H1 (cell line): ENCODE measurements at regions not wholly inside any gene's neighbourhood (a gene's known extent, or its start where the extent isn't known, plus 50 kb on each side); places are given as distances from the start of the nearest gene placed in this dataset.

Source experiments
- GABPA ChIP-seq: IDR thresholded peaks from 2 replicates; pipeline ENCODE4 v1.6.1; 2011; ENCODE audit warnings: mild to moderate bottlenecking, low read length, moderate library complexity, borderline replicate concordance; ENCODE audit not compliant: insufficient read depth
- MAFK ChIP-seq: IDR thresholded peaks from 2 replicates; pipeline ENCODE4 v1.6.1; 2012; ENCODE audit warnings: low read depth, mild to moderate bottlenecking, improper control_type of control experiment, low read length
- POLR2A ChIP-seq, 2 experiments: IDR thresholded peaks; 1 replicate in 1 of 2; 2 replicates in 1 of 2; pipeline ENCODE4 v1.6.1; 2011; ENCODE audit warnings: low read depth in 2 of 2, low read length in 2 of 2, mild to moderate bottlenecking in 2 of 2; ENCODE audit errors: control extremely low read depth in 1 of 2
- SP1 ChIP-seq: IDR thresholded peaks from 2 replicates; pipeline ENCODE4 v1.6.1; 2011; ENCODE audit warnings: low read depth, low read length
- TF ChIP-seq, protein P1 (sequence below), 3 experiments: IDR thresholded peaks; 1 replicate in 2 of 3; 2 replicates in 1 of 3; pipeline versions ENCODE4 v1.5.1 to v1.6.1; 2011; ENCODE audit warnings: low read length in 3 of 3, mild to moderate bottlenecking in 3 of 3, inconsistent platforms in 2 of 3, low read depth in 1 of 3, moderate library complexity in 1 of 3; ENCODE audit not compliant: insufficient read depth in 1 of 3; ENCODE audit errors: control extremely low read depth in 1 of 3
- TF ChIP-seq, protein P2 (sequence below): IDR thresholded peaks from 2 replicates; pipeline ENCODE4 v1.6.1; 2012; ENCODE audit warnings: inconsistent platforms
- TF ChIP-seq, protein P3 (sequence below): IDR thresholded peaks from 2 replicates; pipeline ENCODE4 v1.6.1; 2011; ENCODE audit warnings: low read depth, mild to moderate bottlenecking, low read length; ENCODE audit not compliant: insufficient read depth

DNA sequence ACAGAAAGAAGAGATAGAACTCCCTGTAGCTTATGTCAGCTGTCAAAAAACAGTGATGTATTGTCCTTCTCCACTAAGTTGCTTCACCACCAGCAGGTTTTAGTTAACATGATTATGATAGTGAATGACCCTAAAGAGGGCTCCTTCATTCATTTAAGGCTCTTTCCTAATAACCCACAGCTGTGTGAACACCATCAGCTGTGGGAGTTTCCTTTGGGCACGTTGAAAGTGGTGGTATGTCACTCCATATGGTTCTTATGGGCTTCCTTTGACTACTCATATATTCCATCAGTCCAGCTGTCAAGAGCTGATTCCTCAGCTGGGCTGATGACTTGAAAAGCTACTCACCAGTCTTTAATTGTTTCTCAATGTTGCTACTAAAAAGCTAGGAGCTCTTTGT, 210.3 kb downstream of the UBE2E3 start:
- TF ChIP-seq POLR2A (IDR thresholded peaks at IDR 0.05; ENCODE audit: control extremely low read depth in 1 of 2, low read depth in 2 of 2, low read length in 2 of 2) (no peak), SP1 (no peak), GABPA (no peak), MAFK (no peak)
- TF ChIP-seq, protein P1, sequence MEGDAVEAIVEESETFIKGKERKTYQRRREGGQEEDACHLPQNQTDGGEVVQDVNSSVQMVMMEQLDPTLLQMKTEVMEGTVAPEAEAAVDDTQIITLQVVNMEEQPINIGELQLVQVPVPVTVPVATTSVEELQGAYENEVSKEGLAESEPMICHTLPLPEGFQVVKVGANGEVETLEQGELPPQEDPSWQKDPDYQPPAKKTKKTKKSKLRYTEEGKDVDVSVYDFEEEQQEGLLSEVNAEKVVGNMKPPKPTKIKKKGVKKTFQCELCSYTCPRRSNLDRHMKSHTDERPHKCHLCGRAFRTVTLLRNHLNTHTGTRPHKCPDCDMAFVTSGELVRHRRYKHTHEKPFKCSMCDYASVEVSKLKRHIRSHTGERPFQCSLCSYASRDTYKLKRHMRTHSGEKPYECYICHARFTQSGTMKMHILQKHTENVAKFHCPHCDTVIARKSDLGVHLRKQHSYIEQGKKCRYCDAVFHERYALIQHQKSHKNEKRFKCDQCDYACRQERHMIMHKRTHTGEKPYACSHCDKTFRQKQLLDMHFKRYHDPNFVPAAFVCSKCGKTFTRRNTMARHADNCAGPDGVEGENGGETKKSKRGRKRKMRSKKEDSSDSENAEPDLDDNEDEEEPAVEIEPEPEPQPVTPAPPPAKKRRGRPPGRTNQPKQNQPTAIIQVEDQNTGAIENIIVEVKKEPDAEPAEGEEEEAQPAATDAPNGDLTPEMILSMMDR (IDR thresholded peaks at IDR 0.05; ENCODE audit: control extremely low read depth in 1 of 3, insufficient read depth in 1 of 3, low read depth in 1 of 3, low read length in 3 of 3), result no peak
- TF ChIP-seq, protein P2, sequence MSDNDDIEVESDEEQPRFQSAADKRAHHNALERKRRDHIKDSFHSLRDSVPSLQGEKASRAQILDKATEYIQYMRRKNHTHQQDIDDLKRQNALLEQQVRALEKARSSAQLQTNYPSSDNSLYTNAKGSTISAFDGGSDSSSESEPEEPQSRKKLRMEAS, result no peak
- TF ChIP-seq, protein P3, sequence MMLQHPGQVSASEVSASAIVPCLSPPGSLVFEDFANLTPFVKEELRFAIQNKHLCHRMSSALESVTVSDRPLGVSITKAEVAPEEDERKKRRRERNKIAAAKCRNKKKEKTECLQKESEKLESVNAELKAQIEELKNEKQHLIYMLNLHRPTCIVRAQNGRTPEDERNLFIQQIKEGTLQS, result no peak
